ENCODE measurements at regions not wholly inside any gene's neighbourhood (a gene's known extent, or its start where the extent isn't known, plus 50 kb on each side); places are given as distances from the start of the nearest gene placed in this dataset.
"Not testable (repeated sequence)": the region's sequence is repeated elsewhere in the genome, so short reads cannot be mapped to it uniquely, and the experiment has no call there.

GRCh38 chr15:62272290-62272689, 107.2 kb upstream of the C2CD4B start:
- no peak for DNase-seq (ENCODE audit: low spot score in 2 of 2)
- Histone ChIP-seq H3K4me3 (no peak overlapping the region), H3K27ac (no peak overlapping the region), H3K27me3 (no peaks in the 10 kb centered on the region), H3K4me1 (no peaks in the 10 kb centered on the region), H3K9me3 (peaks cover 14 to 29% of the 10 kb centered on the region in 2 donors), H3K36me3 (no peaks in the 10 kb centered on the region)
- TF ChIP-seq CTCF (IDR thresholded peaks at IDR 0.05), result no peak
- intact Hi-C loops (cut with DNase I), result no loop called here

GRCh38 chr15:62275831-62276230, 110.7 kb upstream of the C2CD4B start:
- Histone ChIP-seq H3K27me3 (no peaks in the 10 kb centered on the region), H3K9me3 (peaks cover 0 to 6% of the 10 kb centered on the region in 2 donors), H3K27ac (no peak overlapping the region), H3K36me3 (no peaks in the 10 kb centered on the region), H3K4me1 (no peaks in the 10 kb centered on the region), H3K4me3 (no peak overlapping the region)
- TF ChIP-seq CTCF (IDR thresholded peaks at IDR 0.05), result no peak
- intact Hi-C loops (cut with DNase I), result no loop called here
- no peak for DNase-seq (ENCODE audit: low spot score in 2 of 2)

- DNase-seq (ENCODE audit: low spot score in 2 of 2), result no peak
- Histone ChIP-seq H3K36me3 (no peaks in the 10 kb centered on the region), H3K27ac (no peak overlapping the region), H3K9me3 (no peaks in the 10 kb centered on the region), H3K27me3 (no peaks in the 10 kb centered on the region), H3K4me3 (no peak overlapping the region), H3K4me1 (no peaks in the 10 kb centered on the region)
- intact Hi-C loops (cut with DNase I), result no loop called here
- peak in 1 of 3 experiments; percentile 5 for TF ChIP-seq CTCF (IDR thresholded peaks at IDR 0.05)
These were observed 112.8 kb upstream of the C2CD4B start for GRCh38 chr15:62277816-62278394.

- no peak overlapping the region for H3K27ac ChIP-seq
- H3K36me3 ChIP-seq, result no peaks in the 10 kb centered on the region
- no peak for DNase-seq (ENCODE audit: low spot score in 2 of 2)
- no peaks in the 10 kb centered on the region for H3K4me1 ChIP-seq
- no peaks in the 10 kb centered on the region for H3K9me3 ChIP-seq
- no peaks in the 10 kb centered on the region for H3K27me3 ChIP-seq
- H3K4me3 ChIP-seq, result no peak overlapping the region
- TF ChIP-seq CTCF (IDR thresholded peaks at IDR 0.05), result no peak
- intact Hi-C loops (cut with DNase I), result no loop called here
These were observed 113.4 kb upstream of the C2CD4B start for GRCh38 chr15:62278534-62278933.

GRCh38 chr15:62279041-62279440, 114.0 kb upstream of the C2CD4B start:
- intact Hi-C loops (cut with DNase I), result no loop called here
- Histone ChIP-seq H3K4me3 (no peak overlapping the region), H3K4me1 (no peaks in the 10 kb centered on the region), H3K36me3 (no peaks in the 10 kb centered on the region), H3K27ac (no peak overlapping the region), H3K9me3 (no peaks in the 10 kb centered on the region), H3K27me3 (no peaks in the 10 kb centered on the region)
- no peak for TF ChIP-seq CTCF (IDR thresholded peaks at IDR 0.05)
- DNase-seq (ENCODE audit: low spot score in 2 of 2), result no peak

GRCh38 chr15:62280625-62281024, 115.5 kb upstream of the C2CD4B start:
- Histone ChIP-seq H3K27me3 (no peaks in the 10 kb centered on the region), H3K9me3 (no peaks in the 10 kb centered on the region), H3K4me3 (no peak overlapping the region), H3K27ac (no peak overlapping the region), H3K4me1 (no peaks in the 10 kb centered on the region), H3K36me3 (no peaks in the 10 kb centered on the region)
- no peak for TF ChIP-seq CTCF (IDR thresholded peaks at IDR 0.05)
- no peak for DNase-seq (ENCODE audit: low spot score in 2 of 2)
- intact Hi-C loops (cut with DNase I), result no loop called here

GRCh38 chr15:62281801-62282200, 116.7 kb upstream of the C2CD4B start:
- intact Hi-C loops (cut with DNase I); H3K9me3 ChIP-seq; H3K27me3 ChIP-seq; H3K27ac ChIP-seq; H3K4me3 ChIP-seq; H3K4me1 ChIP-seq; DNase-seq (ENCODE audit: low spot score in 2 of 2); H3K36me3 ChIP-seq: not testable (repeated sequence)

All from ascending aorta (tissue), 2 donors.